HG03460 (cell line): ENCODE measurements at regions not wholly inside any gene's neighbourhood (a gene's known extent, or its start where the extent isn't known, plus 50 kb on each side); places are given as distances from the start of the nearest gene placed in this dataset.
A peak's percentile ranks its signal among the peaks of the same experiment; 100 is the strongest.

Experiments used
- ATAC-seq: cut with Tn5 transposase; IDR thresholded peaks from one replicate; pipeline ENCODE4 v1.9.1; 2021; ENCODE audit not compliant: unreplicated experiment

DNA sequence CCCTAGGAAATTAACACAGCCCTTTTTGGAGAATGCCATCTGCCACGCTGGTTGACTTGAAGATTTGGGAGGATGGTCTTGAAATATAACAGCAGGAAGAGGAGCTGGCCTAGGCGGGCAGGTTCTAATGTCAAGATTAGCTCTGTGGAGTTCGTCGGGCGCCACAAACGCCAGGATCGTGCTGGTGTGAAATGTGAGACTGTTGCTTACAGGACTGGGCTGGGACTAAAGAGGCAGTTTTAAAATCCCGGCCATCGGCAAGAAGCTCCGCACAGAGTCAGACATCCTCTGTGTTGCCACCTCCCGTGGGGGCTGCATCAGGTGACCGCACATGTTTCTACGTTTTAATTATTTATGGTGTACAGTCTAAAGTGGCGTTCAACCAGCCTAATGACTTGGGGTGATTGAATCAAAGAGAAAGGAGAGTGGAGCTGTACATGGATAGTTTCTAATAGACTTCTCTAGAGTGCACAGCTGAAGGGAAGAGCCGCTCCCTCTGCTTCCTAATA, 99.4 kb upstream of the BCL11A start:
- ATAC-seq = no peak

DNA sequence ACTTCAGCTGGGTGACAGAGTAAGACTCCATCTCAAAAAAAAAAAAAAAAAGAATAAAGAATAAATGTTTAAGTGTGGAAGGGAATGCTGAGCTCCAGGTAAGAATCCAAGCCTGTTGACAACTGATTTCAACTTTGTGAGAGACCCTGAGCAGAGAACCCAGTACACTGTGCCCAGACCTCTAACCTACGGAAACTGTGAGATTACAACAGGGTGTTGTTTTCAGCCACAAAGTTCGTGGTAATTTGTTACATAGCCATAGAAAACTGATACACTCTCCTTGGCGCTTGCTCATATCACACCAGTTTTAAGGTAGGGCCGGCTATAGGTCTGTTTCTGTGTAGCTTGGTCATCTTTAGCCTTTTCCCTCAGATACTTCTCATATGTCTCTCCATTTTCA, 98.4 kb upstream of the PAPOLG start:
- no peak for ATAC-seq

DNA sequence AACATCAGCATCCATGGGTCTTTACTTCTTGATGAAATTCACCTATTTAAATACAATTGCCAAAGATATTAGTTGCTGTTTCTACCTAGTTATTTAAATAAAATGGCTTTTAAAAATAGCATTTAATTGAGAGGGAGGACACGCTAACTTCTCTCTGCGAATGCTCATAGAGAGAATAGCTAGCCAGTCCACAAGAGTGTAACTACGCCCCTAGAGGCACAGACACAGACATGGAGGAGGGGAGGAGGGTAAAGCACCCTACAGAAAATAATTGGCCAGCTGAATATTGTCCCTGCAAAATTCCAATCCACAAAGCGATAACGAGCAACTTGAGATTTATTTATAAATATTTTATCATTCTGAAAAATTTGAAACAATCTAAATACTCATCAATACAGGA, 97.0 kb upstream of the PAPOLG start:
- no peak for ATAC-seq

DNA sequence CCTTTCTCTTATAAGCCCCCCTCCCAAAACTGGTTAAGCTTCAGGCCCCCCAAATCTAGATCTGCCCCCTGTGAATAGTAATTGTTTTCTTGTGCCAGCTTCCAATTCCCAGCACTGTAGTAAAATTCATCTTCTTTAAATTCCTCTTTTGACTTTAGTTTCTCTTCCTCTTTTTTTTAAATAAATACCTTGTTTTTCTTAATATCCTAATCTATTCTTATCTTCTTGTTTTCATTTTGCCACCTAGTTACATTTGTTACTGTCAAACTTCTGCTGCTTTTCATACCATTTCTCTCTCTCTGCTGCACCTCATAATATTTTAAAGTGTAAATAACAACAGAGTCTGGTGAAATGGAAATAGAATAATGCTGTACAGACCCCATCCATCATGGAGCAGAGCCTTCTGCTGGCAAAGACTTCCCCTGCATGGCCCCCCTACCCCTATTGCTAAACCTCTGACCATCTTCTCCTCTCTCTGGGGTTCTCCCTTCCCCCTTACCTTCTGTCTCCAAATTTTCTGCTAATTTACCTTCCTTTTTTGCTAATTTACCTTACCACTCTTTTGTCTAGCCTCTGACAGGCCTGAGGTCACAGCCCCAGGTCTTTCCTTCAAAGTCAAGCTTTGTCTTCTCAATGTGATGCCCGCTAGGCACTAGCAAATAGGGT, 94.9 kb upstream of the PAPOLG start:
- ATAC-seq = no peak

DNA sequence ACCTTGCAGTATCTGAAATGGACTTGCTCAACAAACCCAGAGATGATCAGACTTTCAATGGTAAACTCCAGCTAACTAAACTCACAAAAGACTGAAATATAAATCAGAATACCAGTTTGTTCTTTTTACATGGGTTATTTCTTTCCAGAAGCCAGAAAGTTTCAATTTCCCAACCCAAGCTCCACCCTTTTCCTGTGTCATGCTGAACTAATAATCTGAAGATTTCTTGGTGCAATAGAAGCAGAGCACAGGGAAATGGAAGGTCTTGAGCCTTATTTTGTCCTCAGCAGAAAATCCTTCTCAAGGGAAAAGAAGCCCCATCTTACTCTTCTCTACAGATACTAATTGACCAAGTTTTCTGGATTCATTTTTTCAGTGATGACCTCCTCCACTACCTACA, 93.3 kb upstream of the PAPOLG start:
- ATAC-seq = no peak

DNA sequence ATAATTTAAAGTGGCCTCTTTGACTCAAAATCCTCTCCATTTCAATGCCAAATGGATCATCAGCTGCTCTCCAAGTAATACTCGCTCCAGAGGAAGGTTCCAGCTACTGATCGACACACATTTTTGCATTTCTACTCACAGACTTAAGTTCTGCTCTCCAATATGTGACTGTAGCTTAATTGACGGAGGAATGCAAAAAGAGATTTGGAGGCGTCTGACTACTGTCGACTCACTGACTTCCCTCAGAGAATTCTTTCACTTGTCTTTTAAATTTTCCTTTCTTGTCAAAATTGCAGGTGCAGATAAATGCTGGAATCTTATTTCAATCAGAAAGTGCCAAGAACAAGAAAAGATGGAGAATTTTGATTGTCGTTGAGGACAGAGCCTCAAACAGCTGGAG, 84.1 kb upstream of the PAPOLG start:
- ATAC-seq = no peak

DNA sequence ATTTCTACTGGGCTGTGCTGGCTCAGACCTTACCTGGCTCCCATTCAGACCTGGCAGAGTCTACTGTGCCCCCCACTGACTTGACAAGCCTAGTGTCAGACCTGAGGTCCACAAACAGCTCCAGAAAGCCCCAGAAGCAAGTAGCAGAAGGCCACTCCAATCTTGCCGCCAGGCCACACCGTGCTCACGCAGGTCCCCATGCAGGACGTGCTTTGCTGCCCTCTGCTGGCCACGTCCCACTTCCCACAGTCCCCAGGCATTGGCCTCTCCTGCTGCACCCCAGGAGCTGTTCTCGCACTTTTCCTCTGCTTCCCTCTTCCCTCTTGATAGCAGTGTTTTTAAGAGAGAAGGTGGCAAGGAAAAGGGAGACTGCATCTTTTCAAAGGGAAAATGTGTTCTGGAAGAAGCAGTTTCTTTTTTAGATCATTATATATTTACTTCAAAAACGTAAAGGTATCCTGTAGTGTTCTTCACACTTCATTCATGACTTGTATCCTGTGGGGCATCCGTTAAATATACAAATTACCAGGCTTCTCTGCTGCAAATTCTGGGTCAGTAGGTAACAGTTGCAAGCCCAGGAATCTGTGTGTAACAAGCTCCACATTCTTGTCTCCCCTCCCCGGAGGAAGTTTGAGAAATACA, 81.4 kb upstream of the PAPOLG start:
- ATAC-seq = peak; percentile 99

DNA sequence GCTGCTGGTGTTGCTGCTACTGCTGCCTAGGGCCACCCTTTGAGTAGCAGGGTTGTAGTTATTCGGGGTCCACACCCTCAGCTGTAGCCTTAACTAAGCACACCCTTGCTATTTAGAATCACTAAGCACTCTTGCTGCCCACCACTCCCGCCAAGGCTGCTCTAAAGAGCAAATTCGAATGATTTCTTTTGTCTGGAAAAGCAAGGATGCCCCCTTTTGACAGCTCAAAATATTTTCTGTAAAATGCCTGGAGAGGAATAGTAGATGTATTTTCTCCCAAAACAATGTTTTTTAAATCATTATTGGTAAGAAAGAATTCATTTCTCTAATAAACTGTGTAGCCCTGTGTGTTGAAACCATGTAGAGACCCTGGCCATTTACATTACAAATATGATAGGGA, 80.8 kb upstream of the PAPOLG start:
- no peak for ATAC-seq

DNA sequence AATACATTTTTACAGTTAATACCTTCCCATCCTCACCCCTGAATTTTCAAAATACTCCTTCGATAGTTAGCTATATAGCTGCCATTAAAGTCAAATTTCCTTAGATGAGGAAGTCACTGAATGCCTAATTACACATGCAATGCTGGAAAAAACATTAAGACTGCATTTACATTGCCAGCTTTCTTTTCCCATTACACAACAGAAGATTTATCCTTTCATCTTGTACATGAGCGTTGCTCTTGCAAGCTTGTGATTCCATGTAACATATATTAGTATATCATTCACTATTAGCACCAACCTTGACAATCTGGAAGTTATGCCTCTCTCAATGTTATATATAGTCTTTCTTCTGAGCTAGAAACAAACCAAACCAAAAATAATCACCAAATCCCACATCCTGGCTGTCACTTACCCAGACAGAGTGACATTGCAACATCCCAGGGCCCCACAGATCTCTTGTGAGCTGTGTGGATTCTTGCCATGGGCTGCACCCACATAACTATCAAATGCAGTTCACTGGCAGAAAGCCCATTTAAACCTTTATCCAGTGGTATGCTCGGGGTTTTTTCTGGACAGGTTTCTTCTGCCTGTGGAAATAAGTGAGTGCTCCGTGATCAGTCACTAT, 79.2 kb upstream of the PAPOLG start:
- ATAC-seq = no peak

DNA sequence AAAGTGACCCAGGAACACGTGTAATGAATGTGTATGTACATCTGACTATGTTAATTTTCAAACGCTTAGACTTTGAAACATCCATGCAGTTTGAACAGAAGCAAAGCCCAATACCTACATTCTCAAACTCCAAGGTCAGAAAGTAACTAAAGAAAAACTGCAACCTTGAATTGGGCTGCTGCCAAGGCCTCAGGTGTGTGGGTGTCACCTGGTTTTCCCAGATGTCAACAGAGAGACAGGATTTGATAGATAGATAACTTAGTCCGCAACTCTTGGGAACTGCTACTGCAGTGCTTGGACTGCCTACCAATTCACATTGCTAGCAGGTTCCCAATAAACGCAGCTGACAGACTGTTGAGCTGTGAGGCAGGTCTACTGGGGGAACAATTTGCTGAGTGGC, 78.7 kb upstream of the PAPOLG start:
- no peak for ATAC-seq

DNA sequence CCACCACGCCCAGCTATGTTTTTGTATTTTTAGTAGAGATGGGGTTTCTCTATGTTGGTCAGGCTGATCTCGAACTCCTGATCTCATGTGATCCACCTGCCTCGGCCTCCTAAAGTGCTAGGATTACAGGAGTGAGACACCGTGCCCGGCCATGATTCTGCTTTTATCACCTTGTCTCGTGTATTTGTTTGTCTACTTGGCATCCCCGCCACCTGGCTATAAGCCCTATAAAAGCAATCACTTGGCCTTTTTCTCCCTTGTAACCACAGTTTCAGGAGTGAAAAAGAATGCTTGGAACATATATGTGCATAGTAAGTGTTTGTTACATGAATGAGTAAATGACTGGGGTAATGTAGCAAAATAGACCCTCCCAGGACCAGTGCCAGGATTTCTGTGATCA, 77.5 kb upstream of the PAPOLG start:
- no peak for ATAC-seq

DNA sequence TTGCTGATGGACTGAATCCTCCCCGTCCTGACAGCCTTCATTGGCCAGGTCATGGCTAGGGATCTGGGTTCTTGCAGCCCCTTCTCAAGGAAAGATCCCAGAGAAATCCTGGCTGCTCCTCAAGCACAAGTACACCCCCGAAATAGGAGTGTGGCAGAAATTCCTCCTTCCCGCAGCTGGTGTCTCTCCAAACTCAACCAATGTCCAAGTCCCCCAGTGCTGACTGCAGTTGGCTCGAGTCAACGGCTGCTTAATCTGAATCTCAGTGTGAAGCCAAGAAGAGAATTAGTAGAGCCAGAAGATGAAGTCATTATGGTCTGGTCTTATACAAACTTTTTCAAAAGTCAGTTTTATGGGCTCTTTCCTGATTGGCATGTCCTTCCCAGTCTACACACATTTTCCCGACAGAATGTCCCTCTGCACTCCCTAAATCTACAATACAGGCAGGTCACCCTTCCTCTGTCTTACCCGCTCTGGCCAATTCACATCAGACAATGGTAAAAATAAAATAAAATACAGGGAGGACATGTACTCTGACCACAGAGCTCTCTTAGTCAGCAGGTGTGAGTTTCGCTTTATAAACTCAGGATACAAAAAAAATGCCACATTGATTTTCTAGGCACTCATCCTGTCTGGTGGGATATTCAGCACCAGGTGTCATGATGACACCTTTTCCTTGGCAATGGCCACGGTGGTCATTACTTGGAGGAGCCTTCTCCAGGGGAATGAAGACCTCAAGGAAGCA, 76.9 kb upstream of the PAPOLG start:
- ATAC-seq = no peak

DNA sequence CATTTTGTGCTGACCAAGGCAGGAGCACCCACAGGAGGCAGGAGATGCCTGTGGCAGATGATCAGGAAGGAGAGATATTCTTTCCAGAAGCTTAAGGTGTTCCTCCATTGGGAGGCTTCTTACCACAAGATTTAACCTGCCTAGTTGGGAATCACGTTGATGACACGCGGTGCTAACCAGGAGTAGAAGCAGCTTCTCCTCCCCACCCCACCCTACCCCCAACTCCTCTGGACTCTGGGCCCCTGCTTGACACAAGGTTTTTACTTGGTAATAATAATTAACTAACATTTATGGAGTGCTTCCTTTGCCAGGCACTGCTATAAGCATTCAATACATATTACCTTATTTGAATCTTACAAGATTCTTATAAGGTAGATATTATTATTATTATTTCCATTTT, 62.5 kb upstream of the PAPOLG start:
- no peak for ATAC-seq

DNA sequence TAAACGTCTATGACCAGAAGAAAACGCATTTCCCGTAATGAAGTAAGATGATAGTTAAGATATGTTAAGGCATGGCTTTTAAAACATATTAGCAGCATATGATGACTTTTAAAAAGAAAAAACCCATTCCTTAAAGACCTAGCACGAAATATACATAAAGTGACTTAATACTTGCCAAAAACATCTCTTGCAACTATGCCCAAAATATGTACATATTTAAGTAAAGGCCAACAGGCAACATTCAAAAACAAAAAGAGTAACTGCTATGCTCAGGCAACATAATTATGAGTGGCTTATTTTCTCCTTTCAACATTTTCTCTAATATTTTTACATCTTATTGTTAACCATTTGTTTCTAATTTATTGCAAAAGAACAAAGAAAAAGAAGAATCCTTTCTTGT, 60.3 kb upstream of the PAPOLG start:
- ATAC-seq = no peak

DNA sequence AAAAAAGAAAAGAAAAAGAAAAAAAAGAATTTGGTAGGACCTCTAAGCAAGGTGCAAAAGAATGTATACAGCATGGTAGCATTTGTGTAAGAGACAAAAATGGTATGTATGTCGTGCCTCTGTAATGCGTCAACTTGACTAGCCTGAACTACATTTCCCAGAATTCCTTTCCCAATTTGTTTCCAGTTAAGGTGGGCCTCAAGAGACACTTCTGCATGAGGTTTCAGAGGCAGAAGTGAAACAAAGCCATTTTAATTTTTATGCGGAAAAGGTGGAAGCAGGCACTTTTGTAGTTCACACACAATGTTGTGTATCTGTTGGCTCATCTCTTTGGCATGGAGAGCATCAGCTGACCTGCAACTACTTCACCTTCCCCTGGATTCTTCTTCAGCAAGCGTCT, 56.5 kb upstream of the PAPOLG start:
- ATAC-seq = no peak

DNA sequence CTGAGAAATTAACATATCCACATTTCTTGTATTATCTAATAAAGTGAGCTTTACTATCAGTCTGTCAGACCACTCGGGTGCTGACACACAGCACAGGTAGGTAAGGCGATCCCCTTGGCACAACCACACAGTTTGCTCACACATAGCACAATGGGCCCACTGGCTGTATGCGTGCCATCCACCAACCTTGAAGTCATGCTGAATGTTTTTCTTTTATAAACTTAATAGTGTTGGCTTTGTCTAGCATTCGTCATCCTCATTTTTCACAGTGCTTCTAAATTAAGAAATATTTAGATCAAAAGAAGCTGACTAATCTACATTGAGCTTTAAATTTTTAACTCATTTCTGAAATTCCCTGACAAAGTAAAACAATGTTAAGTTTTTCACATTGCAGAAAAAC, 50.0 kb upstream of the PAPOLG start:
- ATAC-seq = no peak
